C4-2B (cell line): ENCODE measurements at regions not wholly inside any gene's neighbourhood (a gene's known extent, or its start where the extent isn't known, plus 50 kb on each side); places are given as distances from the start of the nearest gene placed in this dataset.

Experiments used
- H3K27ac ChIP-seq: fragments of 450-650 bp; 2 replicates; pipeline ENCODE4 v1.5.1; 2017
- ZFX ChIP-seq: fragments of 450-650 bp; IDR thresholded peaks from 2 replicates; pipeline ENCODE4 v1.6.1; 2017
- TF ChIP-seq, protein P1 (sequence below): fragments of 450-650 bp; conservative IDR thresholded peaks from 2 replicates; pipeline ENCODE4 v1.5.1; 2017; ENCODE audit warnings: mild to moderate bottlenecking

GRCh38 chr9:10806868-10807267 lies 194.1 kb upstream of the PTPRD start:
- TF ChIP-seq ZFX = no peak
- TF ChIP-seq, protein P1, sequence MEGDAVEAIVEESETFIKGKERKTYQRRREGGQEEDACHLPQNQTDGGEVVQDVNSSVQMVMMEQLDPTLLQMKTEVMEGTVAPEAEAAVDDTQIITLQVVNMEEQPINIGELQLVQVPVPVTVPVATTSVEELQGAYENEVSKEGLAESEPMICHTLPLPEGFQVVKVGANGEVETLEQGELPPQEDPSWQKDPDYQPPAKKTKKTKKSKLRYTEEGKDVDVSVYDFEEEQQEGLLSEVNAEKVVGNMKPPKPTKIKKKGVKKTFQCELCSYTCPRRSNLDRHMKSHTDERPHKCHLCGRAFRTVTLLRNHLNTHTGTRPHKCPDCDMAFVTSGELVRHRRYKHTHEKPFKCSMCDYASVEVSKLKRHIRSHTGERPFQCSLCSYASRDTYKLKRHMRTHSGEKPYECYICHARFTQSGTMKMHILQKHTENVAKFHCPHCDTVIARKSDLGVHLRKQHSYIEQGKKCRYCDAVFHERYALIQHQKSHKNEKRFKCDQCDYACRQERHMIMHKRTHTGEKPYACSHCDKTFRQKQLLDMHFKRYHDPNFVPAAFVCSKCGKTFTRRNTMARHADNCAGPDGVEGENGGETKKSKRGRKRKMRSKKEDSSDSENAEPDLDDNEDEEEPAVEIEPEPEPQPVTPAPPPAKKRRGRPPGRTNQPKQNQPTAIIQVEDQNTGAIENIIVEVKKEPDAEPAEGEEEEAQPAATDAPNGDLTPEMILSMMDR = no peak
- H3K27ac ChIP-seq = no peak overlapping the region

DNA sequence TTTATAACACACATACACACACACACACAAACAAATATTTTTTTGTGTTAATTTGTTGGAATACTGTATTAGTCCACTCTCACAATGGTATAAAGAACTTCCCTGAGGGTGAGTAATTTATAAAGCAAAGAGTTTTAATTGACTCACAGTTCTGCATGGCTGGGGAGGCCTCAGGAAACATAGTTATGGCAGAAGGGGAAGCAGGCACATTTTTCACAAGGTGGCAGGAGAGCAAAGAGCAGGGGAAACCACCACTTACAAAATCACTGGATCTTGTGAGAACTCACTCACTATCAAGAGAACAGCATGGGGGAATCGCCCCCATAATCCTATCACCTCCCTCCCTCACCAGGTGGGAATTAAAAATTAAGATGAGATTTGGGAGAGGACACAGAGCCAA lies 205.4 kb upstream of the PTPRD start:
- no peak for TF ChIP-seq ZFX
- TF ChIP-seq, protein P1 = no peak
- H3K27ac ChIP-seq = no peak overlapping the region

DNA sequence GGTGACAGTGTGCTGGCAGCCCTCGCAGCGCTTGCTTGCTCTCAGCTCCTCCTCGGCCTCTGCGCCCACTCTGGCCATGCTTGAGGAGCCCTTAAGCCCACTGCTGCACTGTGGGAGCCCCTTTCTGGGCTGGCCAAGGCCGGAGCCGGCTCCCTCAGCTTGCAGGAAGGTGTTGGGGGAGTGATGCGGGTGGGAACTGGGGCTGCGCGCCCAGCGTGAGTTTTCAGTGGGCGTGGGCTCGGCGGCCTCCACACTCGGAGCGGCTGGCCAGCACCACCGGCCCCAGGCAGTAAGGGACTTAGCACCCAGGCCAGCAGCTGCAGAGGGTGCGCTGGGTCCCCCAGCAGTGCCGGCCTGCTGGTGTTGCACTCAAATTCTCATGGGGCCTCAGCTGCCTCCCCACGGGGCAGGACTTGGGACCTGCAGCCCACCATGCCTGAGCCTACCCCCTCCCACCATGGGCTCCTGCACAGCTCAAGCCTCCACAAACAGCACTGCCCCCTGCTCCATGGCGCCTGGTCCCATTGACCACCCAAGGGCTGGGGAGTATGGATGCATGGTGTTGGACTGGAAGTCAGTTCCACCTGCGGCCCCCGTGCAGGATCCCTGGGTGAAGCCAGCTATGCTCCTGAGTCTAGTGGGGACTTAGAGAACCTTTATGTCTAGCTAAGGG lies 223.1 kb upstream of the PTPRD start:
- H3K27ac ChIP-seq = no peak overlapping the region
- no peak for TF ChIP-seq ZFX
- TF ChIP-seq, protein P1 = no peak

DNA sequence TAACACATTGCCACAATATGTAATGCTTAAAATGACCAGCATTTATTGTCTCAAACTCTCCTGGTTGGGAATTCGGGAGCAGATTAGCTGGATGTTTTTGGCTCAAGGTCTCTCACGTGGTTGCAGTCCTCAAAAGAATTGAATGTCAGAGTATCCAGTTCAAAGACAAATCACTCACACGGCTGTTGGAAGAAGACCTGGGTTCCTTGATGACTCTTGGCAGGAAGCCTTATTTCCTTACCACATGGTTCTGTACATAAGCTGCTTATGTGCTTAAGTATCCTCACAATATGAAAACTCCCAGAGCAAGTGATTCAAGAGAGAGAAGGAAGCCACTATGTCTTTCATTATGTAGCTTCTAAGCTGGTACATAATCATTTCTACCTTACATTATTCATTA lies 230.3 kb upstream of the PTPRD start:
- TF ChIP-seq, protein P1 = no peak
- no peak for TF ChIP-seq ZFX
- H3K27ac ChIP-seq = no peak overlapping the region

- TF ChIP-seq, protein P1 = peak; percentile 66
- TF ChIP-seq ZFX = no peak
- H3K27ac ChIP-seq = no peak overlapping the region
Measured at GRCh38 chr9:10855847-10856246, 243.0 kb upstream of the PTPRD start.

DNA sequence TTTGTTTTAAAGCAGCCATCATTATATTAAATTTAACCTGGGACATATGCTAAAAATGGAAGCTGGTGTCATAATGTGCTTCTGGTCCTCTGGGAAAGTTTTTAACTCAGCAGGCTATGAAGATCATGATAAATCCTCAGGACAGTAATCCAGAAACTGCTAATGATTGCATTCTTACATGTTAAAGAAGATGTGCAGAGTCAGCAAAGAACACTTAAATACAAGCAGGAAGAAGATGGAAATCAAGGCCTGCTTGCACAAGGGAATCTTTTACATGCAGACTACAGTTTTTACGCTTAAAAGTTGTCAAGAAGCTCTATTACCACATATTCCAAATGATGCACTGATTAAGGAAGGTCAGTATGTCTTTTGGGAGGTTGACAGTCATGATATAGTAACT lies 246.0 kb upstream of the PTPRD start:
- no peak overlapping the region for H3K27ac ChIP-seq
- TF ChIP-seq, protein P1 = no peak
- no peak for TF ChIP-seq ZFX

- H3K27ac ChIP-seq = no peak overlapping the region
- TF ChIP-seq ZFX = no peak
- TF ChIP-seq, protein P1 = no peak
Measured at GRCh38 chr9:10863476-10863875, 250.7 kb upstream of the PTPRD start.
